K562 (cell line): ENCODE measurements at regions not wholly inside any gene's neighbourhood (a gene's known extent, or its start where the extent isn't known, plus 50 kb on each side); places are given as distances from the start of the nearest gene placed in this dataset.

ENCODE experiments used
- AFF4 ChIP-seq: sonication (generic); formaldehyde crosslinking; IDR thresholded peaks from 2 replicates; pipeline ENCODE4 v1.8.0; 2023; ENCODE audit warnings: mild to moderate bottlenecking, missing genetic modification reagents
- EP300 ChIP-seq: IDR thresholded peaks from 2 replicates; pipeline ENCODE4 v1.6.1; 2012; ENCODE audit warnings: low read length, improper control_type of control experiment
- FOXA1 ChIP-seq: fragments of 450-650 bp; IDR thresholded peaks from 2 replicates; pipeline ENCODE4 v1.6.1; 2016; ENCODE audit warnings: mild to moderate bottlenecking, borderline replicate concordance
- GATAD2A ChIP-seq: fragments of 450-650 bp; IDR thresholded peaks from 2 replicates; pipeline ENCODE4 v1.6.1; 2017
- MCM5 ChIP-seq: fragments of 450-650 bp; IDR thresholded peaks from 2 replicates; pipeline ENCODE4 v1.6.1; 2016; ENCODE audit warnings: low read depth
- PBX2 ChIP-seq, 2 experiments: IDR thresholded peaks in 1 of 2; conservative IDR thresholded peaks in 1 of 2; 2 replicates each; pipeline ENCODE4 v1.6.1; 2016; ENCODE audit warnings: low read depth in 2 of 2, mild to moderate bottlenecking in 1 of 2, missing compliant biosample characterization in 1 of 2, missing genetic modification characterization in 1 of 2, moderate library complexity in 1 of 2
- STAG1 ChIP-seq: sonication (generic); formaldehyde crosslinking; IDR thresholded peaks from 2 replicates; pipeline ENCODE4 v1.5.0; 2020; ENCODE audit warnings: missing genetic modification reagents, borderline replicate concordance
- XRCC5 ChIP-seq: fragments of 200-400 bp; formaldehyde crosslinking; IDR thresholded peaks from 2 replicates; pipeline ENCODE4 v1.6.1; 2017; ENCODE audit warnings: low read depth, mild to moderate bottlenecking, low read length
- ZKSCAN8 ChIP-seq: fragments of 200-800 bp; sonication (Bioruptor generic); IDR thresholded peaks from 2 replicates; pipeline ENCODE4 v1.6.1; 2016; ENCODE audit warnings: missing genetic modification characterization, missing compliant biosample characterization
- ZNF77 ChIP-seq: fragments of 250-450 bp; sonication (Bioruptor Pico); IDR thresholded peaks from 2 replicates; pipeline ENCODE4 v1.5.0; 2020
- TF ChIP-seq, protein P1 (sequence below): IDR thresholded peaks from 2 replicates; pipeline ENCODE4 v1.6.1; 2014; ENCODE audit warnings: antibody characterized with exemption
- TF ChIP-seq, protein P2 (sequence below): sonication (generic); formaldehyde crosslinking; IDR thresholded peaks from 2 replicates; pipeline ENCODE4 v1.8.0; 2022; ENCODE audit warnings: missing genetic modification reagents, mild to moderate bottlenecking, borderline replicate concordance

- TF ChIP-seq, protein P1, sequence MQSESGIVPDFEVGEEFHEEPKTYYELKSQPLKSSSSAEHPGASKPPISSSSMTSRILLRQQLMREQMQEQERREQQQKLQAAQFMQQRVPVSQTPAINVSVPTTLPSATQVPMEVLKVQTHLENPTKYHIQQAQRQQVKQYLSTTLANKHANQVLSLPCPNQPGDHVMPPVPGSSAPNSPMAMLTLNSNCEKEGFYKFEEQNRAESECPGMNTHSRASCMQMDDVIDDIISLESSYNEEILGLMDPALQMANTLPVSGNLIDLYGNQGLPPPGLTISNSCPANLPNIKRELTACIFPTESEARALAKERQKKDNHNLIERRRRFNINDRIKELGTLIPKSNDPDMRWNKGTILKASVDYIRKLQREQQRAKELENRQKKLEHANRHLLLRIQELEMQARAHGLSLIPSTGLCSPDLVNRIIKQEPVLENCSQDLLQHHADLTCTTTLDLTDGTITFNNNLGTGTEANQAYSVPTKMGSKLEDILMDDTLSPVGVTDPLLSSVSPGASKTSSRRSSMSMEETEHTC = no peak
- TF ChIP-seq FOXA1 (no peak), XRCC5 (no peak), PBX2 (CRISPR knock-in tag; IDR thresholded peaks at IDR 0.05; ENCODE audit: low read depth) (no peak), PBX2 (tag; conservative IDR thresholded peaks at IDR 0.05; ENCODE audit: low read depth) (no peak), STAG1 (CRISPR knock-in tag) (no peak), MCM5 (no peak), ZNF77 (CRISPR knock-in tag) (no peak), ZKSCAN8 (no peak), GATAD2A (no peak), EP300 (no peak), AFF4 (CRISPR knock-in tag) (no peak)
- TF ChIP-seq, protein P2, sequence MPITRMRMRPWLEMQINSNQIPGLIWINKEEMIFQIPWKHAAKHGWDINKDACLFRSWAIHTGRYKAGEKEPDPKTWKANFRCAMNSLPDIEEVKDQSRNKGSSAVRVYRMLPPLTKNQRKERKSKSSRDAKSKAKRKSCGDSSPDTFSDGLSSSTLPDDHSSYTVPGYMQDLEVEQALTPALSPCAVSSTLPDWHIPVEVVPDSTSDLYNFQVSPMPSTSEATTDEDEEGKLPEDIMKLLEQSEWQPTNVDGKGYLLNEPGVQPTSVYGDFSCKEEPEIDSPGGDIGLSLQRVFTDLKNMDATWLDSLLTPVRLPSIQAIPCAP (CRISPR knock-in tag) = no peak
Observed at GRCh38 chr5:6235726-6236125, 142.6 kb downstream of the MED10 start (continued).
